H9 (cell line): ENCODE measurements at regions not wholly inside any gene's neighbourhood (a gene's known extent, or its start where the extent isn't known, plus 50 kb on each side); places are given as distances from the start of the nearest gene placed in this dataset.

Experiments used
- DNase-seq: peaks from one replicate; pipeline ENCODE4 v3.0.0-alpha.2; 2017
- H2AFZ ChIP-seq: one replicate; pipeline ENCODE4 v1.6.1; 2013; ENCODE audit warnings: mild to moderate bottlenecking, low read length, control low read depth, moderate library complexity
- H2AK5ac ChIP-seq: 2 replicates; pipeline ENCODE4 v1.6.1; 2013; ENCODE audit warnings: low read length, control low read depth, mixed read lengths; ENCODE audit not compliant: insufficient read length
- H2BK120ac ChIP-seq: one replicate; pipeline ENCODE4 v1.6.1; 2013; ENCODE audit warnings: low read depth, mild to moderate bottlenecking, low read length, control low read depth, inconsistent platforms; ENCODE audit not compliant: poor library complexity, severe bottlenecking
- H2BK12ac ChIP-seq: 2 replicates; pipeline ENCODE4 v1.6.1; 2013; ENCODE audit warnings: low read length, control low read depth, mixed read lengths, low read depth; ENCODE audit not compliant: insufficient read length
- H2BK15ac ChIP-seq: 2 replicates; pipeline ENCODE4 v1.6.1; 2013; ENCODE audit warnings: low read depth, low read length, control low read depth
- H2BK20ac ChIP-seq: one replicate; pipeline ENCODE4 v1.6.1; 2013; ENCODE audit warnings: low read depth, mild to moderate bottlenecking, low read length, control low read depth, inconsistent platforms; ENCODE audit not compliant: poor library complexity, severe bottlenecking
- H2BK5ac ChIP-seq: 2 replicates; pipeline ENCODE4 v1.6.1; 2013; ENCODE audit warnings: low read length, control low read depth, mixed read lengths; ENCODE audit not compliant: insufficient read length
- H3K14ac ChIP-seq: 2 replicates; pipeline ENCODE4 v1.6.1; 2013; ENCODE audit warnings: low read length, control low read depth; ENCODE audit not compliant: insufficient read depth
- H3K18ac ChIP-seq: 2 replicates; pipeline ENCODE4 v1.6.1; 2013; ENCODE audit warnings: low read depth, mild to moderate bottlenecking, mixed read lengths, low read length, control low read depth; ENCODE audit not compliant: insufficient read length
- H3K23ac ChIP-seq: 2 replicates; pipeline ENCODE4 v1.6.1; 2013; ENCODE audit warnings: low read length, control low read depth, mixed read lengths, low read depth; ENCODE audit not compliant: insufficient read length
- H3K23me2 ChIP-seq: 2 replicates; pipeline ENCODE4 v1.6.1; 2013; ENCODE audit warnings: low read depth, mild to moderate bottlenecking, mixed read lengths, low read length, control low read depth; ENCODE audit not compliant: insufficient read length, poor library complexity, severe bottlenecking
- H3K27ac ChIP-seq: 2 replicates; pipeline ENCODE4 v1.5.1; 2013; ENCODE audit warnings: low read length, control low read depth, mixed read lengths, low read depth; ENCODE audit not compliant: insufficient read length
- H3K27me3 ChIP-seq: 2 replicates; pipeline ENCODE4 v1.6.1; 2013; ENCODE audit warnings: low read length, control low read depth, inconsistent platforms; ENCODE audit not compliant: insufficient read depth
- H3K4ac ChIP-seq: 2 replicates; pipeline ENCODE4 v1.6.1; 2013; ENCODE audit warnings: low read depth, mild to moderate bottlenecking, control low read depth, inconsistent platforms, low read length, moderate library complexity
- H3K4me1 ChIP-seq: 2 replicates; pipeline ENCODE4 v1.6.1; 2013; ENCODE audit warnings: low read length, control low read depth, inconsistent platforms; ENCODE audit not compliant: insufficient read depth
- H3K4me2 ChIP-seq: 2 replicates; pipeline ENCODE4 v1.6.1; 2013; ENCODE audit warnings: low read length, control low read depth, mixed read lengths; ENCODE audit not compliant: insufficient read length, insufficient read depth
- H3K56ac ChIP-seq: 2 replicates; pipeline ENCODE4 v1.6.1; 2013; ENCODE audit warnings: low read depth, mild to moderate bottlenecking, mixed read lengths, low read length, control low read depth; ENCODE audit not compliant: insufficient read length
- H3K79me1 ChIP-seq: 2 replicates; pipeline ENCODE4 v1.6.1; 2013; ENCODE audit warnings: low read depth, mild to moderate bottlenecking, moderate library complexity, low read length, control low read depth, inconsistent platforms; ENCODE audit not compliant: insufficient read depth, poor library complexity, severe bottlenecking
- H3K79me2 ChIP-seq: 2 replicates; pipeline ENCODE4 v1.6.1; 2013; ENCODE audit warnings: low read length, control low read depth, inconsistent platforms; ENCODE audit not compliant: insufficient read depth
- H3K9ac ChIP-seq: 2 replicates; pipeline ENCODE4 v1.6.1; 2013; ENCODE audit warnings: low read length, control low read depth, mixed read lengths; ENCODE audit not compliant: insufficient read length; ENCODE audit errors: extremely low read depth
- H3K9me3 ChIP-seq: one replicate; pipeline ENCODE4 v1.6.1; 2013; ENCODE audit warnings: low read depth, low read length, inconsistent platforms; ENCODE audit not compliant: control insufficient read depth
- H3T11ph ChIP-seq: one replicate; pipeline ENCODE4 v1.6.1; 2013; ENCODE audit warnings: mild to moderate bottlenecking, low read length, control low read depth, inconsistent platforms
- H4K20me1 ChIP-seq: one replicate; pipeline ENCODE4 v1.6.1; 2013; ENCODE audit not compliant: control insufficient read depth, insufficient read length, insufficient read depth
- H4K5ac ChIP-seq: 2 replicates; pipeline ENCODE4 v1.6.1; 2013; ENCODE audit warnings: low read depth, mild to moderate bottlenecking, mixed read lengths, low read length, control low read depth; ENCODE audit not compliant: insufficient read length
- H4K8ac ChIP-seq: replicated peaks from 2 replicates; pipeline ENCODE4 v1.6.1; 2013; ENCODE audit warnings: low read length, control low read depth, mixed read lengths, low read depth; ENCODE audit not compliant: insufficient read length
- H4K91ac ChIP-seq: 2 replicates; pipeline ENCODE4 v1.6.1; 2013; ENCODE audit warnings: low read depth, mild to moderate bottlenecking, moderate library complexity, mixed read lengths, low read length, control low read depth; ENCODE audit not compliant: insufficient read length
- H3K27ac Mint-ChIP-seq, 3 experiments: 2 replicates in 2 of 3; 3 replicates in 1 of 3; pipeline ENCODE4 v1.8.0; 2020 to 2021; ENCODE audit warnings: mixed read lengths in 3 of 3, mild to moderate bottlenecking in 1 of 3, moderate library complexity in 1 of 3
- H3K27me3 Mint-ChIP-seq: 2 replicates; pipeline ENCODE4 v1.8.0; 2021; ENCODE audit warnings: low read depth, mild to moderate bottlenecking, moderate library complexity, mixed read lengths
- H3K36me3 Mint-ChIP-seq, 3 experiments: 2 replicates in 2 of 3; 3 replicates in 1 of 3; pipeline ENCODE4 v1.8.0; 2020 to 2021; ENCODE audit warnings: low read depth in 3 of 3, mixed read lengths in 3 of 3; ENCODE audit not compliant: insufficient read depth in 1 of 3
- H3K4me1 Mint-ChIP-seq, 2 experiments: 2 replicates each; pipeline ENCODE4 v1.8.0; 2020; ENCODE audit warnings: mixed read lengths in 2 of 2
- H3K4me3 Mint-ChIP-seq, 2 experiments: 2 replicates in 1 of 2; 3 replicates in 1 of 2; pipeline ENCODE4 v1.8.0; 2020 to 2021; ENCODE audit warnings: mild to moderate bottlenecking in 2 of 2, mixed read lengths in 2 of 2, moderate library complexity in 1 of 2
- H3K9me3 Mint-ChIP-seq, 2 experiments: 2 replicates in 1 of 2; 3 replicates in 1 of 2; pipeline ENCODE4 v1.8.0; 2020; ENCODE audit warnings: mild to moderate bottlenecking in 2 of 2, mixed read lengths in 2 of 2, moderate library complexity in 1 of 2
- CTCF ChIP-seq: fragments of 200-600 bp; sonication (generic); conservative IDR thresholded peaks from 3 replicates; pipeline ENCODE4 v1.8.0; 2021; ENCODE audit warnings: antibody characterized with exemption, mild to moderate bottlenecking
- WGBS: extraction: QIAGEN DNeasy Blood & Tissue Kit; methylation state at CpG from one replicate; pipeline ENCODE4 v1.1.7; 2013; ENCODE audit warnings: missing lambda C conversion rate, low lambda C conversion rate, mixed read lengths; ENCODE audit not compliant: insufficient read length; ENCODE audit errors: extremely low coverage; 5-methylcytosine and 5-hydroxymethylcytosine counted together

GRCh38 chr2:36058076-36058475, 297.5 kb upstream of the CRIM1 start:
- no CpG with 5 or more reads among the region's 3 CpGs for WGBS
- Histone ChIP-seq H2AK5ac (no peak overlapping the region), H3K27me3 (no peaks in the 10 kb centered on the region), H3K9me3 (no peaks in the 10 kb centered on the region), H3K56ac (no peak overlapping the region), H2BK20ac (no peak overlapping the region), H3K79me2 (no peaks in the 10 kb centered on the region), H3K18ac (no peak overlapping the region), H4K8ac (no peak overlapping the region), H3K4ac (no peak overlapping the region), H2AFZ (no peak overlapping the region), H3K79me1 (no peaks in the 10 kb centered on the region), H3K4me1 (no peaks in the 10 kb centered on the region), H3K27ac (no peak overlapping the region), H3K14ac (no peak overlapping the region), H3T11ph (no peak overlapping the region), H3K23ac (no peak overlapping the region), H2BK5ac (no peak overlapping the region), H2BK12ac (no peak overlapping the region), H3K9ac (no peak overlapping the region), H3K4me2 (no peak overlapping the region), H2BK15ac (no peak overlapping the region), H2BK120ac (no peak overlapping the region), H4K20me1 (no peaks in the 10 kb centered on the region), H4K5ac (no peak overlapping the region), H3K23me2 (no peaks in the 10 kb centered on the region), H4K91ac (no peak overlapping the region)
- no peak for DNase-seq
- Mint-ChIP-seq H3K9me3 (peaks cover 0 to 5% of the 10 kb centered on the region in 2 experiments; a peak in 3 of 5 replicates), H3K27ac (peak overlapping the region in 1 of 3 experiments; percentile 0; a peak in 2 of 7 replicates), H3K4me1 (peaks cover 4 to 19% of the 10 kb centered on the region in 2 experiments; a peak in 3 of 4 replicates), H3K36me3 (no peaks in the 10 kb centered on the region), H3K4me3 (no peak overlapping the region), H3K27me3 (no peaks in the 10 kb centered on the region; the same call in 1 of the 2 replicates)
- no peak for TF ChIP-seq CTCF
